NCI-H82 (cell line): ENCODE measurements at regions not wholly inside any gene's neighbourhood (a gene's known extent, or its start where the extent isn't known, plus 50 kb on each side); places are given as distances from the start of the nearest gene placed in this dataset.

ENCODE experiments used
- DNase-seq: peaks from one replicate; lab custom pipeline; 2025; lab: John Stamatoyannopoulos, UW

- DNase-seq: no peak
Measured at GRCh38 chr2:17303521-17303920, 214.7 kb downstream of the RAD51AP2 start.

DNA sequence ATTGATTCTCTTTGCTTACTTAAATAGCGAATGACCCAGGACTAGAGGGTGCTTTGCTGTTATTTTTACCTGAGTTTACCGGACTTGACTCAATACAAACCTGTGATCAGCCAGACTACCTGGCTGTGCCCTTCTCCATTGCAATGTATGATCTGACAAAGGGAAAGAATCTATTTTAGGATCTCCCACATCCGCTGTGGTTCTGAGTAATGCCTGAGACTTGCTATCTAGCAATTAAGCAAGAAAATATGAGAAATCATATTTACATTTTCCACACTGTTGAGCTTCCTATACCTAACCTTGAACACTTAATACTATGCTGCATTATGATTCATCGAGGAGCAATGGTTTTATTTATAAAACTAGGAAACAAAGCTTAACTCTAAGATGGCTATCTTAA, 215.2 kb downstream of the RAD51AP2 start:
- DNase-seq: no peak

GRCh38 chr2:17302281-17302680, 216.0 kb downstream of the RAD51AP2 start:
- DNase-seq: no peak

DNA sequence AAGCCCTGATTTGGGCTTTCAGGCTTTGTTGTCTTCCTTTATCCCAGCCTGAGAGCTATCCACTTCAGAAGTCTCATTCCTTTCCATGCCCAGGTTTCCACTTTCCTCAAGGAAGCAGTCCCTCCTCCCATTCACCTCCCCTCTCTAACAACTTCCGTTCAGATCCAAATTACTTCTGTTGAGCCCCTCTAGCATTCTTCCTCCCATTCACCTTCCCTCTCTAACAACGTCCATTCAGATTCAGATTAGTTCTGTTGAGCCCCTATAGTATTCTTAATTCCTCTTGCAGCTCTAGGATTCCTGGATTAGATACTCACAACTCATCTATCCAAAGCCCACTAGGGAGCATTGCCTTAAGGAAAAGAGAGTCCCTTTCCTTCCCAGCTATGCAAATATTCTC, 216.8 kb downstream of the RAD51AP2 start:
- DNase-seq: no peak

DNA sequence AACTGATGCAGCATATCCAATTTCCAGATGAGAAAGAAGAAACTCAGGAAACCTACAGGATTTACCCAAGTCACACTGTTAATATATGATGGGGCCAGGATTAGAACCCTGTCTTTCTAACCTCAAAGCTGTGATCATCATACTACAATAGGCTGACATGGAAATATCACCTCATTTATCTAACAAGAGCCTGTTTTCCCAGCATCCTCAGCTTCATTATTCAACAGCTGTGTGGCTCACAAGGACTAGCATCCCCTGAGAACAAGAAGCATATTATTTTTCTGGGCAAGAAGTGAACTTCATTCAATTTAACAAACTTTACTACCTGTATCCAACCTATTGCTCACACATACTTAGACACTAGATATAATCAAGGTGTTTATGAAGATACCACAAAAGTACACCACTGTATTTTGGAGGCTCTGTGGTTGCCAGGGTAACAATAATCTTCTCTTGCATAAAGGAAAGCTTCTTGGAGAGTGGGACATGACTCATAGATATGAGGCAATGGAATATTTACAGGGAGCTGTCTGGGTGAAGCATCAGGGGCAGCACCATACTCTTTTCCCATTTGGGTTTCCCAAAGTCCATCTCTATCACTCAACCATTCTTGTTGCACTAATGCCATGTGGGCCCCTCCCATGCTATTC, 218.2 kb downstream of the RAD51AP2 start:
- DNase-seq: no peak

DNA sequence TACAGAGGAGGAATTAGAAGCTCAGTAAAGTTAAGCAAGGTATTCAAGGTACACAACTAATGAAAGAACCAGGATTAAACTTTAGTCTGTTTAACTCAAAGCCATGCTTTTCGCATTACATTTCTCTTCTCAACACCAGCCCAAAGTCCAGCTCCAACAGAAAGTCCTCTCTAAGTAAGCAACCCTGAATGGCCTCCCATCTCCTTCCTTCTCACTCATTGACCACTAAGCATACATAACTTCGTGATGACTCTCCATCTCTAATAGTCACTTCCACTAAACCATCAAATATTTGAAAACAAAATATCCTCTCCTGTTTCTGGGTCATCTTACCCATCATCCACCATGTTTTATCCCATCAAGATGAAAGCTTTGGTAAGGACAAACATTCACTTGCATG, 219.8 kb downstream of the RAD51AP2 start:
- DNase-seq: no peak

DNA sequence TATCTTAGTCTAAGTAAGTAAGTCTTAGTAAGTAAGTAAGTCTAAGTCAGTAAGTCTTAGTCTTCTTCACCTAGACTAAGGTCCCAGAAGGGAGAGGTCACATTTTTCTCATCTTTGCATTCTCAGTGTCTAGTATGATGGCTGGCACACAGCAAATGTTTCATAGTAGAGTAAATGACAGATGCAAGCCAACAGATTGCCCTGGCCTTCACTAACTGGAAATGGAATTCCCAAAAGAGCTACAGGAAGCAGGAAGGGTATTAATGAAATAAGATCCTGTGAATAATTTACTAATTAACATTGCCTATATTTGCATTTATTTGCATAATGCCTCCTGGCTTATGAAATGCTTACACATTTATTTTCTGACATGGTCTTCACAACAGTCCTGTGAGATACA, 221.6 kb downstream of the RAD51AP2 start:
- no peak for DNase-seq

DNA sequence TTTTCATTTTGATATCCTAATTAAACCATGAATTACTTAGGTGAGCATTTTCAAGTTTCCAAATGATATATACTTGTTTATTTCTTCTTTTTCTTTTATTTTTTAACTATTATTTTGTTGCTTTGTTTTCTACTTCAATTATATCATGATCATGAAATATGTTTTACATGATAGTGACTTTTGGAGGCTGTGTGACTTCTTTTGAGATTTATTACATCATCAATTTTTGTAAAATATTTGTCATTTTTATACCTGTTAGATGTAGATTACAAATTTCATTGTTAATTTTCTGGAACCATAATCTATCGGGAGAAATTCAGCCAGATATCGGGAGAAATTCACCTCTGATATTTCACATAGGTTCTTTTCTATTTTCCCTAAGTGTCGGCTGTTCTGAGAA, 228.6 kb downstream of the RAD51AP2 start:
- DNase-seq: no peak

DNA sequence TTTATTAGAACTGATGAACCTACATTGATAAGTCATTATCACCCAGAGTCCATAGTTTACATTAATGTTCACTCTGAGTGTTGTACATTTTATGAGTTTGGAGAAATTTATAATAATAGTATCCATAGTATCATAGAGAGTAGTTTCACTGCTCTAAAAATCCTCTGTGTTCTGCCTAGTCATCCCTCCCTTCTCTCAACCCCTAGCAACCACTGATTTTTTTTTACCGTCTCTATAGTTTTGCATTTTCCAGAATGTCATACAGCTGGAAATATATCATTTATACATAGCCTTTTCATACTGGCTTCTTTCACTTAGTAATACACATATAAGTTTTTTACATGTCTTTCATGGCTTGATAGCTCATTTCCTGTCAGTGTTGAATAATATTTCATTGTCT, 231.1 kb downstream of the RAD51AP2 start:
- DNase-seq: no peak

DNA sequence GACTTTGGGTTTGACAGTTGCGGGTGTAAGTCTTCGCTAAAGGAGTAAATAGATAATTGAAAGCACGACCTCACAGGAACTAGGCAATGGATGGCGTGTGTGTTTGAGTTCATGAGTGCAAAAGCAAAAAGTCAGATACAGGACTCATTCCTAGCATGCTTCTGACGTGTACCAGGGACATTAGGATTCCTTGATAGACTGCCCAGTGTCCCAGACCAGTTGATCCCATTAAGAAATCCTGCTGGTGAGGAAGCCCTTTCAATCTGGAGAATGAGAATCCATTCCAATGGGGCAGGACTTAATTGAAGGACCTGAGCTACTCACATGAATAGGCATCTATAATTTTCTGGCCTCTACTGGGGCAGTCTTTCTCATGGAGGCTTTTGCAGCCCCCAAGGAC, 235.4 kb downstream of the RAD51AP2 start:
- no peak for DNase-seq

DNA sequence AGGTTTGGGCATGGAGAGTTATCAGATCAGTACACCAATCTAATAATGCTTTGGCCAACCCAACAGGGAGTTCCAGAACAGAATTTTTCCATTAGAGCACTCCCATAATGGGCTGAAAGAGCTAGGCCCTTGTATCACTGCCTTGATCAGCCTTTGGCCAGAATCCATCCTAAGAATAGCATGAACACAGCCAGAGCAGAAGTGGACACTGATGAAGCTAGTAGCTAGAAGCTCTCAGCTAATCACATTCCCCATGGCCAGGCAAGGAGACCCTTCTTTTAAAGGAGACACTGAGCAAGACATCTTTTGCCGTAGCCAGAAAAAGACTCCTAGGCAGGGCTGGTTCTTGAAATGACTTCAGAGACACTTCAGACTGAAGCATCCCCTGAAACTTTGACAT, 236.0 kb downstream of the RAD51AP2 start:
- DNase-seq: no peak

DNA sequence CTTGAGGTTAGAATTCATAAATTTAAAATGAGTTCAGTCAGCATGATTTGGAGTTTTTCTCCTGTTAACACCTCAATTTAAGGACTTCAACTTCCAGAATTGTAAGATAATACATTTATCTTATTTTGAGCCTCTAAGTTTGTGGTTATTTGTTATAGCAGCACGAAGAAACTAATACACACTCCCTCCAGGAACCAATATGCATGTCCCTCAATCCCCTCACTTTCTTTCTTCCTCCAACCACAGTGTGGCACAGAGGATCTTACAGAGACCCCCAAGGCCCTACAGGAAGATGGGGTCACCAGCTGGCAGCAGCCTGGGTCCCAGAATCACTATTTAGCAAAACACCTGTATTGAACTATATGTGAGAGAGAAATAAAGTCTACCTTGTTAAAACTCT, 242.0 kb downstream of the RAD51AP2 start:
- no peak for DNase-seq

DNA sequence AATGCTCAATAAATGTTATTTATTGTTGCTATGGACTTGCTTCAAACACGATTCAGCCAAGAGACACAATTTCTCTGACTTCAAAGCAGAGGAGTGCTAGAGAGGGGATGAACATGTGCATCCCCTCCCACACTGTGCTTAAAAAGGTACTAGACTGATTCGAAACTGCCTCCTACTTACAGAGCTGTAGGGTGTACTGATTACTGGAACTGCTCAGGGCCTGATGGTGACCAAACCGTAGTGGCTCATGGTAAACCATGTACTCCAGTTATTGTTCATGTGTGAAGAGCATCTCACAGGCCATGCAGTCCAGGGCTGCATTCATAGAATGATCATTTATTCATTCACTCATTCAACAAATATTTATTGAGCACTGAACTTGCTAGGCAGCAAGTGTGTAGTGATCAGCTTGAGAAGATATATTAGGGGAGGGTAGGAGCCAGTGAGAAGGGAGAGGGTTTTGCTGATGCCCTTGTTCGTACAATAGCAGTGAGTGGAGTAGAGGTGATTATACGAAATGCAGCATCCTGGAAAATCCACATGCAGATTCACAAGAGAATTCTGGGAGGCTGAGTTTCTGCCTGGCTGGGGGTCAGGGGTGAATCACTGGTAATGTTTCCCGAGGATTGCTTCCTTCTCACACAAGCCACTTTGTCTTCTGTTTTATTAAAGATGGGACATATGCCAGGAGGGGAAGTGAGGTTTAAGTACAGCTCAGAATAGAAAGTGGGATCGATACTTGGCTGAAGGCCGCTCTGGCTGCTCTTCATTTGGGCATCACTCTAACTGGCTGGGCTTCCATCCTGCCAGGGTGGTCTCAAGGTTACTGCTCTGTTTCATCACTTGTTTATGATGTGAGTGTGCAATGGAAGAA, 245.4 kb downstream of the RAD51AP2 start:
- no peak for DNase-seq

DNA sequence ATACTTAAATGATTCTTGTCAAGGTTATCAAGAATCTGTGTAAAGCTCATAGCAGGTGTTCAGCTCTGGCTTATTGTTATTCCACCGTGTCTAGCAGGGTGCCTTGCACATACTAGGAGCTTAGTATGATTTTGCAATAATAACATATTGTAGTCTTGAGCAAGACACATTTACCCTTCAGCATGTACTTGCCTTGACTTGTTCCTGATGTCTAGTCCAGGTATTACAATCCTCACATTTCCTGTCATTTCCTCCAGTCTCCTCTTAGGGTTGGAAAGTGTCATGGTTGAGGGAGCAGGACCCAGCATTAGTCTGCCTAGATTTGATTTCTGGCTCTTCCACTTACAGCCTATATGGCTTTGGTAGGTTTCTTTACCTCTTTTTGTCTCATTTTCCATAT, 246.1 kb downstream of the RAD51AP2 start:
- no peak for DNase-seq

- DNase-seq: no peak
Measured at GRCh38 chr2:17271416-17271815, 246.8 kb downstream of the RAD51AP2 start.

GRCh38 chr2:17270894-17271293, 247.3 kb downstream of the RAD51AP2 start:
- no peak for DNase-seq

- DNase-seq: peak; percentile 9
Measured at GRCh38 chr2:17263570-17263968, 254.7 kb downstream of the RAD51AP2 start.

GRCh38 chr2:17262854-17263569, 255.2 kb downstream of the RAD51AP2 start:
- no peak for DNase-seq

DNA sequence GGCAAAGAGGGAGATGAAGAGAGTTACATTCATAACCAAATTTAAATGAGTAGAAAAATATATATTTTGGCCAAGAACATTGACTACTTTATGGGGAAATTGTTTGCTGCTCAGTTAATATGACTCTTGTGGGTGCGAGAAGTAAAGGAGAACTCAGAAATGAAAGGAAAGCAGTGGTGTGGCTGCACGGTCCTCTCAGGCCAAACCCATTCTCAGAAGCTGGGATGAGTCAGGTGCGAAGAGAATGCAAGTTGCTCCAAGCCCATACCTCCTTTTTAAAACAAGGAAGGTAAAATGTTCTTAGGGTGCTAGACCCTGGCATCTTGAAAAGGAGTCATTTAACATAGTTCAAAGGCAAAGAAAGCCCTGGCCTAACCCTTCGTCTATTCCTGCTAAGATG, 258.6 kb downstream of the RAD51AP2 start:
- no peak for DNase-seq

DNA sequence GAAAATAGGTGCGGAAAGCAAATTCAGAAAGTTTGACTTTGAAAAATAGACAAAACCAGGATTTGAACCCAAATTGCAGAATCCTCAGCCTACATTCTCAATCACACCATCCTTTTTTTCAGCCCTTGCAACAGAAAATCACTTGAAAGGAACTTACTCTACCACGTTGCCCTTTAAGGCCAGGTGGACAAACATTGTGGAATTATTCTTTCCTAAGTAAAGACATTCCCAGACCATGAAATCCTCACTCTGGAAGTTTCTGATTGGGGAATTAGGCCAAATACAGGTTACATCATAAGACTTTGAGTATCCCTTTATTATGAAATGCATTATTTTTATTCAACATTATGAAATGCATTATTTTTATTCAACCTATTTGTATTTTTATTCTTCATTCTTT, 259.4 kb downstream of the RAD51AP2 start:
- DNase-seq: no peak

GRCh38 chr2:17257189-17257909, 260.9 kb downstream of the RAD51AP2 start:
- DNase-seq: no peak

GRCh38 chr2:17255071-17255470, 263.2 kb downstream of the RAD51AP2 start:
- no peak for DNase-seq
